ENCODE measurements at regions not wholly inside any gene's neighbourhood (a gene's known extent, or its start where the extent isn't known, plus 50 kb on each side); places are given as distances from the start of the nearest gene placed in this dataset.

DNA sequence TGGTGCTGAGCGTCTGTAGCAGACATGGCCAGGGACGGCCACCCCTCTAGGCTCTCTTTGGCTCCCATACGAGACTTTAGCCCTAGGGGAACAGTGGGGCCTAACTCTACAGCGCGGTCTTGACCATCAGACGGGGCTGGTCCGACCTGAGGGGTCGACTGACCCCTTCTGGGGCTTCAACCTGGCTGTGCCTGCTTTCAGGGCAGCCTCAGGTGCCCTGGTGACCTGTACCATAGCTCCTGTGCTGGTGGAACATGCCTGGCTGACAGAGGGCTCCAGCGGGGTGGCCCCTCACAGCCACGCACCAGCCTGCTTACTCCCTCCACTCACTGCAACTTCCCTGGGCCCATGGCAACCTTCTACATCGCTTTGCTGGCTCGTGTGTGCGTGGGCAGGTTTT is 423.4 kb upstream of the SEMA6A start:
- TF ChIP-seq POLR2A (IDR thresholded peaks at IDR 0.05; ENCODE audit: low read depth, low read length): no peak
- no peak for TF ChIP-seq POLR2AphosphoS5 (IDR thresholded peaks at IDR 0.05; ENCODE audit: low read depth, low read length)
- no peak for TF ChIP-seq TAF1 (IDR thresholded peaks at IDR 0.05; ENCODE audit: low read depth, low read length)
- TF ChIP-seq SPI1 (IDR thresholded peaks at IDR 0.05; ENCODE audit: low read depth, low read length): no peak
